Hepatocyte (in vitro differentiated cells): ENCODE measurements at regions not wholly inside any gene's neighbourhood (a gene's known extent, or its start where the extent isn't known, plus 50 kb on each side); places are given as distances from the start of the nearest gene placed in this dataset.

Source experiments
- DNase-seq: peaks from one replicate; pipeline ENCODE4 v3.0.0-alpha.2; 2016; ENCODE audit warnings: low spot score
- H2AFZ ChIP-seq: fragments of 200-600 bp; sonication (generic); 2 replicates; pipeline ENCODE4 v1.6.0; 2016; ENCODE audit warnings: antibody characterized with exemption, mild to moderate bottlenecking
- H3K27ac ChIP-seq: fragments of 200-600 bp; sonication (generic); 2 replicates; pipeline ENCODE4 v1.5.1; 2016; ENCODE audit warnings: mild to moderate bottlenecking
- H3K27me3 ChIP-seq: fragments of 200-600 bp; sonication (generic); 2 replicates; pipeline ENCODE4 v1.6.1; 2016
- H3K36me3 ChIP-seq: fragments of 200-600 bp; sonication (generic); replicated peaks from 2 replicates; pipeline ENCODE4 v1.5.1; 2016; ENCODE audit warnings: low read depth; ENCODE audit not compliant: insufficient read depth
- H3K4me1 ChIP-seq: fragments of 200-600 bp; sonication (generic); 2 replicates; pipeline ENCODE4 v1.5.1; 2016; ENCODE audit warnings: mild to moderate bottlenecking, moderate library complexity; ENCODE audit not compliant: insufficient read depth
- H3K4me2 ChIP-seq: fragments of 200-600 bp; sonication (generic); 2 replicates; pipeline ENCODE4 v1.6.0; 2016
- H3K4me3 ChIP-seq: fragments of 200-600 bp; sonication (generic); 2 replicates; pipeline ENCODE4 v1.5.1; 2016; ENCODE audit warnings: mild to moderate bottlenecking
- H3K79me2 ChIP-seq: fragments of 200-600 bp; sonication (generic); 2 replicates; pipeline ENCODE4 v1.6.0; 2017; ENCODE audit warnings: mild to moderate bottlenecking
- H3K9me2 ChIP-seq: fragments of 200-600 bp; sonication (generic); replicated peaks from 2 replicates; pipeline ENCODE4 v1.6.0; 2017; ENCODE audit warnings: mild to moderate bottlenecking; ENCODE audit not compliant: insufficient read depth
- H3K9me3 ChIP-seq: fragments of 200-600 bp; sonication (generic); 2 replicates; pipeline ENCODE4 v1.5.1; 2016; ENCODE audit warnings: low read depth, mild to moderate bottlenecking
- H4K20me1 ChIP-seq: fragments of 200-600 bp; sonication (generic); 2 replicates; pipeline ENCODE4 v1.6.0; 2016; ENCODE audit warnings: mild to moderate bottlenecking; ENCODE audit not compliant: insufficient read depth, poor library complexity, severe bottlenecking
- CTCF ChIP-seq: fragments of 200-600 bp; sonication (generic); IDR thresholded peaks from 2 replicates; pipeline ENCODE4 v1.5.1; 2016; ENCODE audit warnings: antibody characterized with exemption, mild to moderate bottlenecking; ENCODE audit not compliant: poor library complexity
- EZH2 ChIP-seq: fragments of 200-600 bp; sonication (generic); IDR thresholded peaks from 2 replicates; pipeline ENCODE4 v1.6.1; 2016; ENCODE audit warnings: antibody characterized with exemption, mild to moderate bottlenecking, borderline replicate concordance
- EZH2phosphoT487 ChIP-seq: fragments of 200-600 bp; sonication (generic); IDR thresholded peaks from one replicate; pipeline ENCODE4 v1.6.1; 2018; ENCODE audit warnings: antibody characterized with exemption, mild to moderate bottlenecking, low read depth, moderate library complexity; ENCODE audit not compliant: unreplicated experiment, severe bottlenecking
- WGBS: methylation state at CpG from one replicate; pipeline ENCODE4 v1.1.6; 2016; ENCODE audit warnings: low lambda C conversion rate; ENCODE audit errors: missing lambda C conversion rate; 5-methylcytosine and 5-hydroxymethylcytosine counted together

- Histone ChIP-seq H3K9me2 (no peaks in the 10 kb centered on the region), H3K4me3 (no peak overlapping the region), H3K9me3 (peaks cover 3% of the 10 kb centered on the region), H3K27ac (no peak overlapping the region), H3K36me3 (no peaks in the 10 kb centered on the region), H3K4me2 (no peak overlapping the region), H4K20me1 (no peaks in the 10 kb centered on the region), H3K27me3 (no peaks in the 10 kb centered on the region), H2AFZ (no peak overlapping the region), H3K4me1 (no peaks in the 10 kb centered on the region), H3K79me2 (no peaks in the 10 kb centered on the region)
- 14% methylated on average over 3 of the region's 3 CpGs for WGBS
- peak; percentile 73 for DNase-seq
- peak; percentile 41 for TF ChIP-seq CTCF
- TF ChIP-seq EZH2phosphoT487 = no peak
Measured at GRCh38 chr7:69067397-69067796, 530.9 kb upstream of the AUTS2 start.

- no peaks in the 10 kb centered on the region for H3K9me2 ChIP-seq
- H3K27ac ChIP-seq = no peak overlapping the region
- WGBS = 90% methylated on average over 3 of the region's 3 CpGs
- H3K4me1 ChIP-seq = no peaks in the 10 kb centered on the region
- no peaks in the 10 kb centered on the region for H3K27me3 ChIP-seq
- H3K36me3 ChIP-seq = no peaks in the 10 kb centered on the region
- H4K20me1 ChIP-seq = no peaks in the 10 kb centered on the region
- no peak for DNase-seq
- TF ChIP-seq CTCF (no peak), EZH2phosphoT487 (no peak), EZH2 (no peak)
- H2AFZ ChIP-seq = no peak overlapping the region
- no peaks in the 10 kb centered on the region for H3K79me2 ChIP-seq
- H3K4me2 ChIP-seq = no peak overlapping the region
- peaks cover 3% of the 10 kb centered on the region for H3K9me3 ChIP-seq
- no peak overlapping the region for H3K4me3 ChIP-seq
Measured at GRCh38 chr7:69070476-69070875, 527.8 kb upstream of the AUTS2 start.

GRCh38 chr7:69076566-69076965 lies 521.7 kb upstream of the AUTS2 start:
- Histone ChIP-seq H3K9me2 (no peaks in the 10 kb centered on the region), H3K36me3 (no peaks in the 10 kb centered on the region), H3K4me1 (no peaks in the 10 kb centered on the region), H3K4me2 (no peak overlapping the region), H3K27me3 (no peaks in the 10 kb centered on the region), H3K9me3 (no peaks in the 10 kb centered on the region), H4K20me1 (no peaks in the 10 kb centered on the region), H3K27ac (no peak overlapping the region), H2AFZ (no peak overlapping the region), H3K79me2 (no peaks in the 10 kb centered on the region), H3K4me3 (no peak overlapping the region)
- 84% methylated on average over 4 of the region's 4 CpGs for WGBS
- TF ChIP-seq EZH2 = no peak
- no peak for TF ChIP-seq EZH2phosphoT487
- TF ChIP-seq CTCF = no peak
- DNase-seq = no peak
